HG03103 (cell line): ENCODE measurements at regions not wholly inside any gene's neighbourhood (a gene's known extent, or its start where the extent isn't known, plus 50 kb on each side); places are given as distances from the start of the nearest gene placed in this dataset.
"Not testable (repeated sequence)": the region's sequence is repeated elsewhere in the genome, so short reads cannot be mapped to it uniquely, and the experiment has no call there.

Source experiments
- ATAC-seq: cut with Tn5 transposase; IDR thresholded peaks from one replicate; pipeline ENCODE4 v1.9.1; 2021; ENCODE audit warnings: low read depth; ENCODE audit not compliant: unreplicated experiment

GRCh38 chr2:183521911-183522310 is 397.7 kb downstream of the NUP35 start:
- no peak for ATAC-seq

GRCh38 chr2:183522489-183523266 is 398.4 kb downstream of the NUP35 start:
- no peak for ATAC-seq

GRCh38 chr2:183530333-183530901 is 406.2 kb downstream of the NUP35 start:
- ATAC-seq: no peak

GRCh38 chr2:183532514-183532913 is 408.3 kb downstream of the NUP35 start:
- ATAC-seq: no peak

- ATAC-seq: no peak
Measured at GRCh38 chr2:183533021-183533420, 408.8 kb downstream of the NUP35 start.

GRCh38 chr2:183536290-183536689 is 412.0 kb downstream of the NUP35 start:
- ATAC-seq: no peak

GRCh38 chr2:183536714-183537113 is 412.5 kb downstream of the NUP35 start:
- no peak for ATAC-seq

- no peak for ATAC-seq
Measured at GRCh38 chr2:183541766-183542165, 417.5 kb downstream of the NUP35 start.

GRCh38 chr2:183542606-183543005 is 418.4 kb downstream of the NUP35 start:
- ATAC-seq: no peak

GRCh38 chr2:183543222-183543621 is 419.0 kb downstream of the NUP35 start:
- no peak for ATAC-seq

GRCh38 chr2:183543731-183544130 is 419.5 kb downstream of the NUP35 start:
- ATAC-seq: no peak

GRCh38 chr2:183546560-183547350 is 422.5 kb downstream of the NUP35 start:
- ATAC-seq: not testable (repeated sequence)

- ATAC-seq: no peak
Measured at GRCh38 chr2:183552716-183553115, 428.5 kb downstream of the NUP35 start.

GRCh38 chr2:183564726-183565125 is 440.5 kb downstream of the NUP35 start:
- ATAC-seq: no peak

GRCh38 chr2:183575481-183575880 is 451.2 kb downstream of the NUP35 start:
- no peak for ATAC-seq

- ATAC-seq: no peak
Measured at GRCh38 chr2:183579686-183580085, 455.4 kb downstream of the NUP35 start.

GRCh38 chr2:183592271-183592670 is 468.0 kb downstream of the NUP35 start:
- no peak for ATAC-seq

- no peak for ATAC-seq
Measured at GRCh38 chr2:183594150-183594549, 469.9 kb downstream of the NUP35 start.

- ATAC-seq: no peak
Measured at GRCh38 chr2:183597841-183598240, 473.6 kb downstream of the NUP35 start.

GRCh38 chr2:183604065-183604464 is 479.8 kb downstream of the NUP35 start:
- no peak for ATAC-seq

GRCh38 chr2:183605440-183605839 is 481.2 kb downstream of the NUP35 start:
- ATAC-seq: no peak
